ENCODE measurements at regions not wholly inside any gene's neighbourhood (a gene's known extent, or its start where the extent isn't known, plus 50 kb on each side); places are given as distances from the start of the nearest gene placed in this dataset.

- no peak for DNase-seq (ENCODE audit: low spot score)
These were observed 656.0 kb upstream of the GRM7 start for GRCh38 chr3:6204891-6205290.

DNA sequence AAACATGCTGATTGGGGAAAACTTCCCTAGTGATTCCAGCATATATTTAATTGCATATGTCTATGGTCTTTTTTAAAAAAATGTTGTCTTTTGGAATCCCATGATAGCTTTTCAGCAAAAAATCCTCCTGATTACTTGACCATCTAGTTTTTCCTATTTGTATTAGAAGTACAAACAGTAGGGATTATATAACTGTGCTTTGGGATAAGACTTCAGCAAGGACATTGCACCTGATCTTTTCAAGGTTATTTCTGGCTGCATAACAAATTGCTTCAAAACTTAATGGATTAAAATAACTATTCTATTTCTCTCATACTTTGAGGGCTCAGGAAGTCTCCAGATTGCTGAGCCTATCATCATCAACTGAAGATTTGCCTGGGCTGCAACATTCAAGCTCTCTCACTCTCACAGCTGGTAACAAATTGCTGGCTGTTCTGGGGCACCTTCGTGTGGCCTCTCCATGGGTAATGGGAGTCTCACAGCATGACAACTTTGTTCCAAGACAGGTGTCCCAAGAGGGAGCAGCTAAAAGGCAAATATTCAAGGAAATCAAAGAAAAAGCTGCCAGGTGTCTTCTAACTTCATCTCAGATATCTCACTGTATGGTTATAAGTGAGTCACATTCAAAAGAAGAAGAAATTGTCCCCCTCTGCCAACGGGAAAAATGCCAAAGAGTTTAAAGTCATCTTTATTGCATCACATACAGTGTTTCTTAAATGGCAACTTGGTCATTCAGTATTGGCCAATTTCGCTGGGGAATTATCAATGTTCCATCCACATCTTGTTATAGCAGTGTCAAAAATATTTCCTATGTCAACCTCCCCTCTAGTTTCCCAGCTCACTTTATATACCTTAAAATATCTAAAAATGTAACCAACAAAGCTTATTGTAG is 644.5 kb upstream of the GRM7 start:
- no peak for DNase-seq (ENCODE audit: low spot score)

GRCh38 chr3:6220447-6220846 is 640.5 kb upstream of the GRM7 start:
- DNase-seq (ENCODE audit: low spot score) = no peak

GRCh38 chr3:6222069-6222468 is 638.8 kb upstream of the GRM7 start:
- no peak for DNase-seq (ENCODE audit: low spot score)

DNA sequence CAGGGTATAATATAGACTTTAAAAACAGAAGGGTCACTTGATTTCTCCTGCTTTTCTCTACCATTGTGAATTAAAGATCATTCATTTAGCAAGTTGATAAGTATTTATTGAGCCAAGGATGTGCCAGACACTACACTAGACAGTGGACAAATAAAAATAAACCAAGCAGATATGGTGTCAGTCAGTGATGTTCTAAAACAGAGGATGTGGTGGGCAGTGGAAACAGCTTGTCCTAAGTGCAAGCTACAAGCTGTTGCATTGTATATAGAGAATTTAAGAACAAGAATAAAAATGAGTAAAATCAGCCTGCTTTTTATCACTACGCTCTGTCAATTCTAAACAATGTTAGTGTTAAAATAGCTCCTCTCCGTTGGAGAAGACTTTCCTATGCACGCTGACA is 637.3 kb upstream of the GRM7 start:
- no peak for DNase-seq (ENCODE audit: low spot score)

DNA sequence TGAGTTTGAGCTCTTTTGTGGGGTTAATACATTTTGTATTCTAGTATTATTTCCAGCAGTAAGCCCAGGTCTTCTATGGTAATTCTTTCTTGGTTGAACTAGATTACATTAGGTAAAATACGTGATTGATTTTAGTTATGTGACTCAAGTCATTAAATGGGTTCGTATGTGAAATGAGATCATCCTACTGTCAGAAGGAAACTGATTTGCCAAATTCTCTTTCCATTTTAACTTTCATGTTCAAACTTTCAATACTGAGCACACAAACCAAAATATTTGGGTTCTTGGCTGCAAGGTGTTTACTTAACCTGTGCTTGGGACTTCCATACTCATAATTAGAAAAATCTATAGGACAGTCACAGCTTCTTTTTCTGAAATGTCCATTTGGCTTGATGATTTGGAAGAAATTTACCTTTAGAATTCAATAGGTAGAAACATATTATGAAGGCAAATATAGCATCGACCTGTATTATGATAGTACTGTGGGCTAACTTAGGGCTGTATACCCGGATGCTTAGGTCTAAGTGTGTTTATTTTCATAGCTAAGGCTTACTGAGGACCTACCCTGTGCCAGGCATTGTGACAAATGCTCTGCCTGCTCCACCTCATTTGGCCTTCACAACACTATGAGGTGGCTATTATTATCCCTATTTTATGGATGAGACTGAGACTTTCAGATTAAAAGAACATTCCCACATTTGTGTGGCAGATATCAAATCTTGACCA is 631.8 kb upstream of the GRM7 start:
- DNase-seq (ENCODE audit: low spot score) = no peak

DNA sequence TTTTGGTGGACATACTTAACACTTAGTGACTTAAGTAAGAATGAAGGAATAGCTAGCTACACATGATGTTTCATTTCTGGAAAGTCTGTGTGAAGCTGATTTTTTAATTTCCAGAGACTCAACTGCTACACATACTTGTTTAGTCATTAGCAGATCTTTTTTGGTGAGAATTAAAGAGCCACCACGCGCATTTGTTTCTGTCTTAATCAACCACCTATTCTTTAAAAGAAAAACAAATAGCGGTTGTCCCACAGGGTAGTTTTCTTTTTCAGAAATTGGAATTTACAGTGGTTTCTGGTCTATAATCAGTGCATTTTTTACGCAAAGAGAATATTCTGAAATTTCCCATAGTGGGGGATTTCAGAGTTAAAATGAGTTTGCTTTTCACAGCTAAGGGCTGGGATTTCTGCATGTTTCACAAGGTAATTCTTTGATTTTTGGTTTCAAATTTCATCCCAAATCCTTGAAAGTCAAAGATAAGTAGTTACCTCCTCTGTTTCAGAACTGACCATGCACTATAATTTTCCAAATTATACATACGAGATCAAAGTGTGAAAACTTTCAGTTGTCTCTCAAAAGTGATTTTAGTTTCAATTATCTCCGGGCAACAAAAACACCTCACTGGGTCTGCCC is 631.0 kb upstream of the GRM7 start:
- no peak for DNase-seq (ENCODE audit: low spot score)

DNA sequence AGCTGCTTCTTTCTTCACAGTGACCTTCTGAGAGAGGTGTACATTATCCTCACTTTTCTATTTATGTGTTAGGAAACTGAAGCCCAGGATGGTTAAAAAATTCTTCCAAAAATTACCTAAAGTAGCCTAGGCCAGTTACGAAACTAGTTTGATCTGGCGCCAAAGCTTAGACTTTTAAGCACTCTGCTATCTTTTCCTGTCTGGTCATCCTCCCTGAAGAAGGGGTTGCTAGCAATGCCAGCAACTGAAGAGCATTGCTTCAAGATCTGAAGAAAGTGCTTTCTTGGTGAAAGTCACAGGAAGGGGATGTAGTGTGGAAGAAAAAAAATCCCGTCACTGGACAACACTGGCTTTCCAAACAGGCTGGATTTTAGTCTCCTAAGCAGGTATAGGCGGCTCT is 618.8 kb upstream of the GRM7 start:
- DNase-seq (ENCODE audit: low spot score) = no peak

DNA sequence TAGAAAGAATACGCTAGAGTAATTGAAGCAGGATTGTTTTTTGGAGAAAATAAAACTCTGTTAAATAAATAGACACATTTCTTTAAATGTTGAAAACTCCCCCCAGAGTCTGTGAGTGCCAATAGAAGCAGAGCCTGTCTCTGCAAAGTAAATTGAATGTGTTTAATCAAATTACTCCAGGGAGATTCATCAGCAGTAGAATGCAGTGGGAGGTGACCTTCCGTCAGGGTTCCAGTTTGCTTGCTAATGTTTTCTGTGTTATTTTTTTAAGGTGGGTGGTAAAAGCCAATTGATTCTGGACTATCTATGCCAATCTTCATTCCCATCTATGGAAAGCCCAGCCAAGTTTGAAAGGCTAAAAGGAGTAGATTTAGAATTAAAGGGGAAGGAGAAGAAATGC is 612.4 kb upstream of the GRM7 start:
- DNase-seq (ENCODE audit: low spot score) = no peak

DNA sequence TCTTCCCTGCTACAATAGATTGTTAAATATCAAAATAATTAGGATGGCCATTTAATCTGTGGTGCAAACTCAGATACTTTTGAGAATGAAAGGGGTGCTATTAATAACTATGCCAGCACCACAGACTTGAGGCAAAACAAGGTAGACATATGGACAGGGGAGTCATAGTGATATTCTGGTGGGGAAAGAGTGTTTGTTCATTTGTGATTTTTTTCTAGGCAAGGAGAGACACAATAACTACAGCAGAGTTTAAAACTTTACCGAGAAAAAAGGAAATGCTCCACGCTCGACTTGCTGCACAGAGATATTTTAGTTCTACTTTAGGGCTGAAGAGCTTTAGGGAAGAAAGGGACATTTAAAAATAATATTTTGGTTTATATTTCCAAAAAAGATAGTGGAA is 611.2 kb upstream of the GRM7 start:
- DNase-seq (ENCODE audit: low spot score) = no peak

DNA sequence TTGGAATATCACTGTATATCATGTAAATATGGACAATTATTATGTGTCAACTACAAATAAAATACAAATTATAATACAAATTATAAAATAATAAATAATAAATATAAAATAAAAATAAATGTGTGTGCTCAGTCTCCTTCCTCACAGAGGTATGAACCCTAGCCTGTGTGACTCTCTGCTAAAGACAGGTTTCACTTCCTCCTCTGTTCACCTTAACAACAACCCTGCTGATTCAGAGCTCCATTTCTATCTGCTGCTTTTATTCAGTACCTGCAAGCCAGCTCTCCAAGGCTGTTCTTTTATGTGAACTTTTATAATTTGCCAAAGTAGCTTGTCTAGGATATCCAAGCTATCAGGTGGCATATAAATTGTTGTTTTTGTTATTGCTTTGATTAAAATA is 610.7 kb upstream of the GRM7 start:
- DNase-seq (ENCODE audit: low spot score) = no peak

DNA sequence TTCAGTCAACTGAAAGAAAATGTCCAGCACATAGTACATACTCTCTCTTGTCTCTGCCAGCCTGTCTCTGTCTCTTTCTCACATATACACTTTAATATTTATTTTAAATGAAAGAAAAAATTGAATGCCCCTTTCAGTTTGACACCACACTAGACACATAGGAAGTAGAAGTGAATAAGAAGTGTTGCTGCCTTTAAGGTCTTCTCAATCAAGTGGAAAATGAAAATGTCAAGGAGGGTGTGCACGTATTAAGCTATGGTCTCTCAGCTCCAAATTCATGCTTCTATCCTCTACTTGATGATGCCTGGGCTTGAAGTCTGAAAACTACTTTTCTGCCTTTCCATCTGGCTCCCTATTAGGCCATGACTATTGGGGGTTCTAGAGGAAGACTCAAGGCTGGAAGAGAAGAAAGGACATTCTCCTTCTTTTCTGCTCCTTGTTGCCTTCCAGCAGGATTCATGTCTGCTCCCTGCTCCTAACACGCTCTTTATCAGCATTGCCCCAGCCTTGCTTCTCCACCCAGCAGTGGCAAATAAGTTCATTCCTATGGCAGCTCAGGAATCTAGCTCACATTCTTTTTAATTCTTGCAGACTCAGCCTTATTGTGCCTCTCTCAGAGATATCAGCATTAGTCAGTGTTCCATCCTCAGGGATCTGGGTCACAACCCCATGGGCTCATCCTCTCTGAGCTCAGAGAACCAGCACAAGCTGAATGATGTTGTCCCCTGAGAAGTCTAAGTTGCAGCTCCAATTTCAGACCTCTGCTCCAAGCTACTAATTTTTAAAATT is 609.1 kb upstream of the GRM7 start:
- no peak for DNase-seq (ENCODE audit: low spot score)

DNA sequence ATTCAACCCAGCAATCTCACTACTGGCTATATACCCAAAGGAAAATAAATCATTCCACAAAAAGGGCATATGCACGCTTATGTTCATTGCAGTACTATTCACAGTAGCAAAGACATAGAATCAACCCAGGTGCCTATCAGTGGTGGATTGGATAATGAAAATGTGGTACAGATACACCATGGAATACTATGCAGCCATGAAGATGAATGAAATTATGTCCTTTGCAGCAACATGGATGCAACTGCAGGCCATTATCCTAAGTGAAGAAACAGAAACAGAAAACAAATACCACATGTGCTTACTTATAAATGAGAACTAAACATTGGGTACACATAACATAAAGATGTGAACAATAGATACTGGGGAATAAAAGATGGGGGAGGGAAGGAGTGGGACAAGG is 606.4 kb upstream of the GRM7 start:
- DNase-seq (ENCODE audit: low spot score) = no peak

DNA sequence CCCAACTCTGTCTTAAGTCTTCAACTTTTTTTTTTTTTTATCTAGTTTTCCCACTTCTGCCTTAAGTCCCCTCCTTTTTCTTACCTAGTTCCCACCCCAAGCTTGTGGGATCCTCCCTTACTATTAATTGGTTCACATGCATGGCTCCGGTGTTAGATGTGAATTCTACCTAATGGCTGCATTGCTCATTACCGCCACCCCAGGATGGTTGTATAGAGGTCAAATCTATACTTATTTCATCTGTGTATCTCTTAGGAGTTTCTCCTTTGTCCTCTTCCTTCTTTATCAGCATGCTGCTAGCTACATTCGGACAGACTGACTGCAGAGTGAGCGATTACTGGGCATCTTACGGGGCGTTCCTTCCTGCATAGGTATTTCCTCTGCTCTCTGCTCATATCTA is 605.7 kb upstream of the GRM7 start:
- DNase-seq (ENCODE audit: low spot score) = no peak

GRCh38 chr3:6260551-6261191 is 600.2 kb upstream of the GRM7 start:
- DNase-seq (ENCODE audit: low spot score) = no peak

DNA sequence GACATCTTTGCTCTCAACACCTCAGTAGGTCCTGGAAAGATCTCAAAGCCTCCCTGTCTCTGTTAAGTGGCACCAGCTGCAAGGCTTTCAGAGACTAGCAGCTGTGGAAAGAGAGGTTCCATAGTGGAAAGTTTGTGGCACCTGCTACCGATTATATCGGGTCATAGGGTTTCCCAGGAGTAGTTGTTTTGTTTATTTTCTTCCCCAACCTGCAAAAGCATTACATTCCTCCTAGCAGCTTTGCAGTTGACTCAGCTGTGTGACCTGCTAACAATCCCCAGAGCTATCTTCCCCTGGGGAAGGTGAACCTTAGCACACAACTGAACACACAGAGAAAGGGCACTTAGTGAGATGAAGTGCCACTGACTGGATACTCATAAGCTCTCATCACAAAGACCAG is 598.9 kb upstream of the GRM7 start:
- no peak for DNase-seq (ENCODE audit: low spot score)

DNA sequence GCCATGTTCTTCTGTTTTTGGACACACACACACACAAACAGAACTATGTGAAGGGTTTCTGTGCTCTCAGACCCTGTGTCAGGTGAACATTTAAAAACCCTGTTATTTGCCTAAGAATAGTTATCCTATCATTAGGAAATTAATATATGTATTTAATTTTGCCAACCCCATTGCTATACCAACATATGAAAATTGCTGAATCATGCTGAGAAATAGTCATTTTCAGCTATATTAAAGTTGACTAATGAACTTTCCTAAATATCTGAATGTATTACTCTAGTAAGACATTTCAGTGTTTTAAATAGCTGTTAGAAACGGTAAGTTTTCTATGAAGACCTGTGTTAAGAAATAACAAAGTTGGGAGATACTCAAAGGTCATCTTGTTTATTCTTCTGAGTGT is 596.9 kb upstream of the GRM7 start:
- no peak for DNase-seq (ENCODE audit: low spot score)

- DNase-seq (ENCODE audit: low spot score) = no peak
These were observed 596.0 kb upstream of the GRM7 start for GRCh38 chr3:6264906-6265305.

- no peak for DNase-seq (ENCODE audit: low spot score)
These were observed 594.8 kb upstream of the GRM7 start for GRCh38 chr3:6266135-6266534.

GRCh38 chr3:6273878-6274277 is 587.0 kb upstream of the GRM7 start:
- DNase-seq (ENCODE audit: low spot score) = no peak

DNA sequence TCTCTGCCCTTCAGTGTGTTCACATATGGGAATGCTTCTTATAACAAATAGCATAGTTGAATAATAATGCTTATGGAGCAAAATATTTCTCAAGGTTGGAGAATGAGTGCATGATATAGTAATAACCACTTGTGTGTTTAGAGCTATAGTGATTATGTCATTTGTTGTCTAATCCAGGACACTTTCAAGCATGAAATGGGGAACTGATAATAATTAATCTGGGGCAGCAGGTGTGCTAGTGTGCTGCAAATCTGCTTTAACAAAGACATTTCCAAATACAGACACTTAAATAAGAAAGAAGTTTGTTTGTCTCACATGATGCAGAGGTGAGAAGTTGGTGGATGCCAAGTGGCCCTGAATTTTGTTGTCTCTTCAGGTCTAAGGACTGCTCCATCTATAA is 579.3 kb upstream of the GRM7 start:
- DNase-seq (ENCODE audit: low spot score) = no peak

GRCh38 chr3:6282918-6283317 is 578.0 kb upstream of the GRM7 start:
- no peak for DNase-seq (ENCODE audit: low spot score)
